Right ventricle myocardium superior (tissue), 1 donor: ENCODE measurements at regions not wholly inside any gene's neighbourhood (a gene's known extent, or its start where the extent isn't known, plus 50 kb on each side); places are given as distances from the start of the nearest gene placed in this dataset.
"Not testable (repeated sequence)": the region's sequence is repeated elsewhere in the genome, so short reads cannot be mapped to it uniquely, and the experiment has no call there.

Experiments used
- ATAC-seq: fragments of 200-7000 bp; cut with Tn5 transposase; one replicate; pipeline ENCODE4 v1.9.1; 2020; ENCODE audit warnings: mild to moderate bottlenecking; ENCODE audit not compliant: poor library complexity
- DNase-seq: peaks from one replicate; pipeline ENCODE4 v3.0.0-alpha.2; 2020
- intact Hi-C: fragments of 100-400 bp; cut with DNase I; formaldehyde crosslinking; loops from one replicate; pipeline ENCODE4 v1.11.2; 2022
- donor health status: DM: no; HTN: yes; CAD: no; lungs with severe emphysema.

DNA sequence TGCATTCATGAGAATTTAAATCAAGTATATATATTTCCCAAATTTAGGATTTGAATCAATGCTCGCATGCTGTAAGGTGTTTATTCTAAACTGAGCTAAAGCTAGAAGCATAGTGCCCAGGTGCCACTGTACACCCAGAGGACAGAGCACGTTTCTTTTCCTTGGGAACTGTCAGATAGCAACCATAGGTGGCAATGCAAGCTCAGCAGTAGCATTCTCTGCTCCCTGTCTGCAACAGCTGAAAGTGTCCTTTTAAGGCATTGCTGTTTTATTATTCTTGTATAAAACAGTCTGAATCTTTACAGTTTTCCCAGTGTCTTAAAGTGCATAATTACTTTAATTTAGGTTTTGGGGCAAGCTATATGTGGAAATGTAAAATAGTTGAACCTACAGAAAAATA, 443.4 kb upstream of the MMS22L start:
- ATAC-seq (no peak), DNase-seq (no peak)
- intact Hi-C loops: no loop called here

DNA sequence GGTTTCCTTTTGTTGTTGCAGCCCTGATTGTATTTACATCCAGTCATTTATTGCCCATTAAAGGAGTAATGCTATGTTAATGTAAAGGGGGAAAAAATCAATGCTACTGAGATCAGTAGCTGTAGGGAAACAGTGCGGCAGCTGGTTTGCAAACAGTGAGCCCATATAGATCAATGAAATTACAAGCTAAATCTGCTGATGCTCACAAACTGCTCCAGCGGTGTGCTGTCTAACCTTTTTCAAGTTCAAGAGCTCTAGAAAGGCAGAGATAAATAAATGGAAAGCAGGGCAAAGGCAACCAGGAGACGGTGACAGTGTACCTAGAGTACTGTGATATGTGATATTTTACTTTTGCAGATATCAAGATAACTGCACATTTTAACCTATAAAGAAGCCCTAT, 449.0 kb upstream of the MMS22L start:
- DNase-seq (no peak), ATAC-seq (no peak)
- intact Hi-C loops: no loop called here

DNA sequence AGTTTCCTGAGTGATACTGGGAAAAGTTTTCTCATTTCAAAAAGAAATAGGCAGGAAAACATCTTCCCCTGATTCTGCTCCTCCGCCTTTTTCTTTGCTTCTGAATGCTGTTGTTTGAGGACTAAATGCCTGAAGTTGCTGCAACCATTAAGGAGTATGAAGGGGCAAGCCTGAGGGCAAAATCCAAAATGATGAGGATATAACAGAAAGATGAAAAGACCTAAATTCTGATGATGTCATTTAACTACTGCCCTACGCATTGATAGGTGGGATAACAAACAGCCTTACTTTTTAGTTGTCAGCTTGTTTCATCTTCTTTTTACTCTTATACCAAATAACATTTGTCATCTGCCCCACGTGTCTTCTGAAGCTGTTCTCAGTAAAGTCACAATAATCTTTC, 474.6 kb upstream of the MMS22L start:
- no peak for DNase-seq
- intact Hi-C loops: no loop called here
- ATAC-seq: no peak

DNA sequence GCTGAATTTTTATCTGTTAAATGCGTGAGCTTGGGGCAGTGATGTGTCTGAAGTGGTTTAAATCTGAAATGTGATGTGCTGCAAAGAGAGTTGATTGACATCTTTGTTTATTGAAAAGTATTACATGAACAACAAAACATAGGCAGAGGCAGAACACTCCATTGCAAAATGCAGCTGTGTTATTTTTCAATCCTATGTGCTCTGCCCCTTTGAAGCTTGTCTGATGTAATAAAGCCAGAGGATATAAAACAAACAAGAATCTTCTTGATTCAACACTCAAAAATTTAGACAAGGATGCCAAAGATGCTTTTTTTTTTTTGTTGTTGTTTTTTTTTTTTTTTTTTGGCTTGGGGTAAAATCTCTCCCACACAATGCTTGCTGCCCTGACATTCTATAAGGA, 482.4 kb upstream of the MMS22L start:
- ATAC-seq (no peak), DNase-seq (no peak)
- intact Hi-C loops: no loop called here

- intact Hi-C loops: no loop called here
- DNase-seq (no peak), ATAC-seq (no peak)
Observed at GRCh38 chr6:97771372-97771771, 488.4 kb upstream of the MMS22L start.

GRCh38 chr6:97775012-97775411, 492.0 kb upstream of the MMS22L start:
- DNase-seq (no peak), ATAC-seq (no peak)
- intact Hi-C loops: no loop called here

- intact Hi-C loops: no loop called here
Observed at GRCh38 chr6:97778290-97779038, 495.4 kb upstream of the MMS22L start.

GRCh38 chr6:97779039-97779766, 496.2 kb upstream of the MMS22L start:
- ATAC-seq, intact Hi-C loops, DNase-seq: not testable (repeated sequence)

More at GRCh38 chr6:97778290-97779038, 495.4 kb upstream of the MMS22L start:
- no peak for DNase-seq
- ATAC-seq: no peak

GRCh38 chr6:97790926-97791590, 508.0 kb upstream of the MMS22L start:
- ATAC-seq (no peak), DNase-seq (no peak)
- intact Hi-C loops: no loop called here

- intact Hi-C loops: no loop called here
- ATAC-seq (no peak), DNase-seq (no peak)
Observed at GRCh38 chr6:97805596-97805995, 522.6 kb upstream of the MMS22L start.

DNA sequence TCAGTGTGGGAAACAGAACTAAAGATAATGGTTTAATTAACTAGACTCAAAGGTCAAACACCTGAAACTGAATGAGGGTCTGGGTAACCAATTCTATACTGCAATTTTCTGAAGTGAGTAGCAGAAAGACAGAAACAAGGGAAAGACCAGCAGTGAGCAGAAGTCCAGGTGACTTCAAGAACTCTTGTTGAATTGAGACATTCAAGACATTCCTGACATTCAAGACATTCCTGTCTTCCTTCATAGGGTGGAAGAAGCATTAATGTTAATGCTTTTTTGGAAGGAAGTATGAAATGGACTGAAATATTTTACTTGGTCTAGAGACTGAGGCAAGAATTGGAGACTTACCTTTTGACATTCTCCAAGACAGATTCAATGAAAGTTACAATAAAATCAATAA, 529.9 kb upstream of the MMS22L start:
- ATAC-seq (no peak), DNase-seq (no peak)
- intact Hi-C loops: no loop called here

GRCh38 chr6:97813889-97814567, 531.0 kb upstream of the MMS22L start:
- intact Hi-C loops: no loop called here
- DNase-seq (no peak), ATAC-seq (no peak)

DNA sequence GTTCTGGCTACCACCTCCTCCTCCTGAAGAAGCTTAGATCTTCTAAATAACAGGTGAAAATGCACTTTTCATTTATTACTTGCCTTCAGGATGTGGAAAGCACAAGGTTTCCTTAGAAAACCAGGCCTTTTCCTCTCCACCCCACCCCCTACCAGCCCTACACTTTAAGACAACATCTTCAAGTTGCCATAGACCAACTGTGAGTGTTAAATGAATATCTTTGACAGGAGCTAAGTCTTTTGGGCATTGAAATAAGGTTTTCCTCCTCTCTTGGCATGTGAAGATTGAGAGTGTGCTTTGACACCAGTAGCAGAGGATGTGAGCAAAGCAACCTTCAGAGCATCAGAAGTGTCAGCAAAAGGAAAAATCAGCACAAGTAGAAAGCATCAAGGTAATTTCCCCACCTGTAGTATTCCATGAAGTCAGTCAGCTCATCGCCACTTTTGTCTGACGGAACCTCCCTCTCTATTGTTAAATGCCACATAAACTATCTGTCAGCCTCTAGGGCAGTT, 532.3 kb upstream of the MMS22L start:
- no peak for DNase-seq
- no peak for ATAC-seq
- intact Hi-C loops: no loop called here

- intact Hi-C loops: no loop called here
- DNase-seq: no peak
- ATAC-seq: no peak
Observed at GRCh38 chr6:97816526-97816925, 533.5 kb upstream of the MMS22L start.

- no peak for DNase-seq
- no peak for ATAC-seq
- intact Hi-C loops: no loop called here
Observed at GRCh38 chr6:97819710-97820109, 536.7 kb upstream of the MMS22L start.

DNA sequence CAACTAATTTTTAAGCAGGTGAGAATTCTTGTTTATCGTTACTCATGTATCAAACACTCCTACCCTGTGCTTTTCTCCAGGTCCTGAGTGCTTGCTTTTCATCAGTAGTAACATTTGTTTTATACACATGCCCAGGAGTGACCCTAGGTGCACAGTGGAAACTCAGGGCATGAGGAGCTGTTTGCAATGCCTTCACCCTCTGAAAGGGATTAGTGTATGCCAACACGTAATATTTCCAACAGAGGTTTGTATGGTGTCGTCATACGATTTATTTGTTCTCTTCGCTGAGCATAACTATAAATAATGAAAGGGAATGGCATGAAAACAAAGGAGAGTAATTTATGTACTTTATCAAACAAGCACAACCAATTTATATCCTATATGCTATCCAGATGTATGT, 537.4 kb upstream of the MMS22L start:
- intact Hi-C loops: no loop called here
- ATAC-seq (no peak), DNase-seq (no peak)

GRCh38 chr6:97822632-97823031, 539.6 kb upstream of the MMS22L start:
- intact Hi-C loops: no loop called here
- DNase-seq (no peak), ATAC-seq (no peak)

GRCh38 chr6:97841763-97842162, 558.7 kb upstream of the MMS22L start:
- ATAC-seq (no peak), DNase-seq (no peak)
- intact Hi-C loops: no loop called here

- no peak for DNase-seq
- no peak for ATAC-seq
- intact Hi-C loops: no loop called here
Observed at GRCh38 chr6:97842521-97842920, 559.5 kb upstream of the MMS22L start.
